ENCODE measurements at regions not wholly inside any gene's neighbourhood (a gene's known extent, or its start where the extent isn't known, plus 50 kb on each side); places are given as distances from the start of the nearest gene placed in this dataset.

GRCh38 chr9:73543727-73544126, 392.1 kb downstream of the ANXA1 start:
- TF ChIP-seq CTCF (IDR thresholded peaks at IDR 0.05) (no peak), POLR2A (IDR thresholded peaks at IDR 0.05) (no peak)

Data from testis (tissue), 2 donors.